ENCODE measurements at regions not wholly inside any gene's neighbourhood (a gene's known extent, or its start where the extent isn't known, plus 50 kb on each side); places are given as distances from the start of the nearest gene placed in this dataset.

- Histone ChIP-seq H3K4me3 (ENCODE audit: control insufficient read depth in 2 of 3, extremely low read depth in 1 of 3, insufficient read depth in 2 of 3, low read depth in 1 of 3, low read length in 3 of 3) (no peak overlapping the region), H3K9me1 (ENCODE audit: control insufficient read depth, extremely low read depth, insufficient read depth, low read length) (no peaks in the 10 kb centered on the region), H3K9me3 (ENCODE audit: control insufficient read depth, low read depth, low read length) (no peaks in the 10 kb centered on the region), H3K4me2 (ENCODE audit: control insufficient read depth, extremely low read depth, insufficient read depth, low read depth, low read length) (no peak overlapping the region), H3K27ac (ENCODE audit: control insufficient read depth, insufficient read depth, low read length) (no peak overlapping the region), H3K27me3 (ENCODE audit: control insufficient read depth, extremely low read depth, insufficient read depth, low read length) (no peaks in the 10 kb centered on the region), H3K79me2 (ENCODE audit: control insufficient read depth, insufficient read depth, low read length) (no peaks in the 10 kb centered on the region), H3K36me3 (ENCODE audit: control insufficient read depth in 2 of 2, extremely low read depth in 1 of 2, insufficient read depth in 2 of 2, low read length in 2 of 2) (no peaks in the 10 kb centered on the region), H3K9ac (ENCODE audit: control insufficient read depth, extremely low read depth, insufficient read depth, low read length) (no peak overlapping the region), H3K4me1 (ENCODE audit: control insufficient read depth, extremely low read depth, insufficient read depth, low read length) (no peaks in the 10 kb centered on the region), H2AFZ (ENCODE audit: control insufficient read depth, low read length) (no peak overlapping the region), H4K20me1 (ENCODE audit: control insufficient read depth, extremely low read depth, insufficient read depth, low read length) (no peaks in the 10 kb centered on the region)
- TF ChIP-seq EZH2 (IDR thresholded peaks at IDR 0.05; ENCODE audit: low read length): no peak
- DNase-seq (ENCODE audit: low read depth, low spot score) (no peak), FAIRE-seq (no peak)
- dilution Hi-C loops (cut with MboI; ENCODE audit: extremely low pct_ligation_motif_present, low sequenced_read_pairs): no loop called here
Measured at GRCh38 chr17:79435962-79436361, 174.9 kb downstream of the RBFOX3 start.

GRCh38 chr17:79435296-79435695 is 175.6 kb downstream of the RBFOX3 start:
- no peaks in the 10 kb centered on the region for H3K36me3 ChIP-seq (ENCODE audit: control insufficient read depth in 2 of 2, extremely low read depth in 1 of 2, insufficient read depth in 2 of 2, low read length in 2 of 2)
- no peak for DNase-seq (ENCODE audit: low read depth, low spot score)
- no peaks in the 10 kb centered on the region for H3K9me1 ChIP-seq (ENCODE audit: control insufficient read depth, extremely low read depth, insufficient read depth, low read length)
- H3K9me3 ChIP-seq (ENCODE audit: control insufficient read depth, low read depth, low read length): no peaks in the 10 kb centered on the region
- H4K20me1 ChIP-seq (ENCODE audit: control insufficient read depth, extremely low read depth, insufficient read depth, low read length): no peaks in the 10 kb centered on the region
- H3K4me2 ChIP-seq (ENCODE audit: control insufficient read depth, extremely low read depth, insufficient read depth, low read depth, low read length): no peak overlapping the region
- H3K79me2 ChIP-seq (ENCODE audit: control insufficient read depth, insufficient read depth, low read length): no peaks in the 10 kb centered on the region
- no peak overlapping the region for H3K9ac ChIP-seq (ENCODE audit: control insufficient read depth, extremely low read depth, insufficient read depth, low read length)
- no peak overlapping the region for H3K4me3 ChIP-seq (ENCODE audit: control insufficient read depth in 2 of 3, extremely low read depth in 1 of 3, insufficient read depth in 2 of 3, low read depth in 1 of 3, low read length in 3 of 3)
- FAIRE-seq: no peak
- H3K4me1 ChIP-seq (ENCODE audit: control insufficient read depth, extremely low read depth, insufficient read depth, low read length): no peaks in the 10 kb centered on the region
- no peaks in the 10 kb centered on the region for H3K27me3 ChIP-seq (ENCODE audit: control insufficient read depth, extremely low read depth, insufficient read depth, low read length)
- H3K27ac ChIP-seq (ENCODE audit: control insufficient read depth, insufficient read depth, low read length): no peak overlapping the region
- dilution Hi-C loops (cut with MboI; ENCODE audit: extremely low pct_ligation_motif_present, low sequenced_read_pairs): no loop called here
- no peak overlapping the region for H2AFZ ChIP-seq (ENCODE audit: control insufficient read depth, low read length)
- TF ChIP-seq EZH2 (IDR thresholded peaks at IDR 0.05; ENCODE audit: low read length) (no peak), CTCF (optimal IDR thresholded peaks at IDR 0.05 in 1 of 3, IDR thresholded peaks at IDR 0.05 in 1 of 3, conservative IDR thresholded peaks at IDR 0.05 in 1 of 3; ENCODE audit: extremely low read depth in 1 of 3, insufficient read depth in 2 of 3, low read length in 3 of 3) (no peak)

GRCh38 chr17:79434215-79434614 is 176.6 kb downstream of the RBFOX3 start:
- Histone ChIP-seq H3K4me2 (ENCODE audit: control insufficient read depth, extremely low read depth, insufficient read depth, low read depth, low read length) (no peak overlapping the region), H3K79me2 (ENCODE audit: control insufficient read depth, insufficient read depth, low read length) (no peaks in the 10 kb centered on the region), H2AFZ (ENCODE audit: control insufficient read depth, low read length) (no peak overlapping the region), H3K9ac (ENCODE audit: control insufficient read depth, extremely low read depth, insufficient read depth, low read length) (no peak overlapping the region), H4K20me1 (ENCODE audit: control insufficient read depth, extremely low read depth, insufficient read depth, low read length) (no peaks in the 10 kb centered on the region), H3K4me1 (ENCODE audit: control insufficient read depth, extremely low read depth, insufficient read depth, low read length) (no peaks in the 10 kb centered on the region), H3K9me1 (ENCODE audit: control insufficient read depth, extremely low read depth, insufficient read depth, low read length) (no peaks in the 10 kb centered on the region), H3K9me3 (ENCODE audit: control insufficient read depth, low read depth, low read length) (no peaks in the 10 kb centered on the region), H3K4me3 (ENCODE audit: control insufficient read depth in 2 of 3, extremely low read depth in 1 of 3, insufficient read depth in 2 of 3, low read depth in 1 of 3, low read length in 3 of 3) (no peak overlapping the region), H3K27me3 (ENCODE audit: control insufficient read depth, extremely low read depth, insufficient read depth, low read length) (no peaks in the 10 kb centered on the region), H3K36me3 (ENCODE audit: control insufficient read depth in 2 of 2, extremely low read depth in 1 of 2, insufficient read depth in 2 of 2, low read length in 2 of 2) (no peaks in the 10 kb centered on the region), H3K27ac (ENCODE audit: control insufficient read depth, insufficient read depth, low read length) (no peak overlapping the region)
- DNase-seq (ENCODE audit: low read depth, low spot score) (no peak), FAIRE-seq (no peak)
- TF ChIP-seq CTCF (optimal IDR thresholded peaks at IDR 0.05 in 1 of 3, IDR thresholded peaks at IDR 0.05 in 1 of 3, conservative IDR thresholded peaks at IDR 0.05 in 1 of 3; ENCODE audit: extremely low read depth in 1 of 3, insufficient read depth in 2 of 3, low read length in 3 of 3): no peak
- no peak for TF ChIP-seq EZH2 (IDR thresholded peaks at IDR 0.05; ENCODE audit: low read length)
- dilution Hi-C loops (cut with MboI; ENCODE audit: extremely low pct_ligation_motif_present, low sequenced_read_pairs): no loop called here

All from keratinocyte (primary cell).